Adrenal gland (tissue), 9 donors: ENCODE measurements at regions not wholly inside any gene's neighbourhood (a gene's known extent, or its start where the extent isn't known, plus 50 kb on each side); places are given as distances from the start of the nearest gene placed in this dataset.

Experiments
- DNase-seq, 7 donors: peaks; one replicate each; pipeline ENCODE4 v3.0.0-alpha.2; 2019 to 2020
- H3K27ac ChIP-seq, 5 donors: fragments of 200-600 bp; sonication (generic) in 4 of 5; 1 replicate in 3 of 5; 2 replicates in 2 of 5; pipeline versions ENCODE4 v1.5.1 to v1.8.0; 2016 to 2020; ENCODE audit warnings: mild to moderate bottlenecking in 1 of 5
- H3K27me3 ChIP-seq: fragments of 200-600 bp; 2 replicates; pipeline ENCODE4 v1.8.0; 2021
- H3K36me3 ChIP-seq, 2 donors: fragments of 200-600 bp; replicated peaks in 1 of 2; 1 replicate in 1 of 2; 2 replicates in 1 of 2; pipeline versions ENCODE4 v1.5.1 to v1.8.0; 2018 to 2022
- H3K4me1 ChIP-seq, 2 donors: fragments of 200-600 bp; replicated peaks in 1 of 2; 1 replicate in 1 of 2; 2 replicates in 1 of 2; pipeline versions ENCODE4 v1.5.1 to v1.8.0; 2018 to 2021
- H3K4me3 ChIP-seq, 4 donors: fragments of 200-600 bp; sonication (generic) in 3 of 4; one replicate each; pipeline ENCODE4 v1.5.1; 2016 to 2018
- H3K9me3 ChIP-seq, 3 donors: fragments of 200-600 bp; sonication (generic) in 1 of 3; replicated peaks in 1 of 3; 1 replicate in 2 of 3; 2 replicates in 1 of 3; pipeline versions ENCODE4 v1.5.1 to v1.8.0; 2016 to 2021
- CTCF ChIP-seq, 6 experiments: fragments of 450-650 bp in 4 of 6; fragments of 200-600 bp in 2 of 6; sonication (generic) in 1 of 6; IDR thresholded peaks; 1 replicate in 5 of 6; 2 replicates in 1 of 6; pipeline versions ENCODE4 v1.5.1 to v1.8.0; 2016 to 2021; ENCODE audit warnings: antibody characterized with exemption in 6 of 6, mild to moderate bottlenecking in 2 of 6, moderate library complexity in 1 of 6
- POLR2A ChIP-seq, 2 donors: fragments of 450-650 bp; IDR thresholded peaks; one replicate each; pipeline ENCODE4 v1.6.1; 2017; ENCODE audit warnings: antibody characterized with exemption in 2 of 2, mild to moderate bottlenecking in 2 of 2, moderate library complexity in 1 of 2
- WGBS, 4 donors: extraction: QIAGEN DNeasy Blood & Tissue Kit in 2 of 4; methylation state at CpG; one replicate each; pipeline versions ENCODE4 v1.1.5 to v1.1.7; 2013 to 2017; 5-methylcytosine and 5-hydroxymethylcytosine counted together
- intact Hi-C, 2 donors: fragments of 100-400 bp; cut with DNase I; formaldehyde crosslinking; loops; one replicate each; pipeline versions ENCODE4 v1.14.1 to v1.15.0; 2022 to 2023
- donor health status: healthy with polysubstance abuse.
- donor health status: Bipolar disorder and iron deficiency.
- donor health status: DM: yes; HTN: yes; CAD: no.
- donor health status: DM: no; HTN: no; CAD: no.
- donor health status: DM: no; HTN: no; CAD: no.

GRCh38 chr1:56284928-56285327 lies 294.4 kb downstream of the PLPP3 start:
- no peak for DNase-seq
- Histone ChIP-seq H3K27ac (peak overlapping the region in 1 of 5 donors; percentile 7), H3K4me3 (no peak overlapping the region), H3K27me3 (no peaks in the 10 kb centered on the region), H3K4me1 (no peaks in the 10 kb centered on the region), H3K36me3 (no peaks in the 10 kb centered on the region), H3K9me3 (no peaks in the 10 kb centered on the region)
- WGBS, 4 donors = 58 to 68% (median 64%) methylated on average over 3 of the region's 3 CpGs
- intact Hi-C loops = no loop called here
- no peak for TF ChIP-seq CTCF (IDR thresholded peaks at IDR 0.05)
- no peak for TF ChIP-seq POLR2A (IDR thresholded peaks at IDR 0.05)

DNA sequence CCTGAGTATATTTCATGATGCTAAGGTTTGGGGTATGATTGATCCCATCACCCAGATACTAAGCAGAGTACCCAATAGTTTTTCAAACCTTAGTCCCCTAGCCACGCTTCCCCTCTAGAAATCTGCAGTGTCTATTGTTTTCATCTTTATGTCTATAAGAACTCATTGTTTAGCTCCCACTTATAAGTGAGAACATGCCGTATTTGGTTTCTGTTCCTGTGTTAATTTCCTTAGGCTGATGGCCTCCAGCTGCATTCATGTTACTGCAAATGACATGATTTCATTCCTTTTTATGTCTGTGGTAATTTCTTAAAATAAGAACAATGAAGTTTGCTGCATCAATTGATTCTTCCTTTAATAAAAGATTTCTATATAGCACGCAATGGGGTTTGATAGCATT lies 301.3 kb downstream of the PLPP3 start:
- Histone ChIP-seq H3K4me1 (no peaks in the 10 kb centered on the region), H3K27me3 (no peaks in the 10 kb centered on the region), H3K27ac (no peak overlapping the region), H3K36me3 (no peaks in the 10 kb centered on the region), H3K9me3 (no peaks in the 10 kb centered on the region), H3K4me3 (no peak overlapping the region)
- intact Hi-C loops = no loop called here
- WGBS, 4 donors = 80 to 88% (median 87%) methylated on average over 3 of the region's 3 CpGs
- no peak for DNase-seq
- TF ChIP-seq POLR2A (IDR thresholded peaks at IDR 0.05) (no peak), CTCF (IDR thresholded peaks at IDR 0.05) (no peak)

DNA sequence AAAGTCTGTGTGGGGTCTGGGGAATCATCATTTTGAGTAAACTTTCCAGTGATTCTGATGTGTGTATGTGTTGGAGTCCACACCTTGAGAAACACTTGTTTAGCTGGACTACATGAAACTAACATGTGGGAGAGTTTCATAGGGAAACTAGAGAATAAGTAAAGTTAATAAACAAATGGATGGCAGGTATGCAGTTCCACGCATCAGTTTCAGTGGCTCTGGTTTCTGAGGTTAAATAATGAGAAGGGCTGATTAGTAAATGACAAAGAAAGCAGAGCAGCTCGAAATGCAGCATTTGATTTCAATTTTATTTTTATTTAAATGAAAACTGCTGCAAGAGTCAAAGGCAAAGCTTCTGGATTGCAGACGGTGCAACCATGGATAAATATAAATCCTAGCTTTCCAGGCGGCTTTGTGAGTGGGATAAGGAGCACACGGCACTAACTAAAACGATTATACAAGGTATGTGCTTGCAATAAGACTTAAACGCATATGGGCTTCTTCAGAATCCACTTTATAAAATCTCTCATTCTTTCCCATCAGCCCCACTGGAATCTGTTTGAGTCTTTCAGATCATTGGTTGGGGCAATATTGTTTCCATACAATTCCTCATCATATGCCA lies 310.7 kb downstream of the PLPP3 start:
- Histone ChIP-seq H3K27me3 (no peaks in the 10 kb centered on the region), H3K36me3 (no peaks in the 10 kb centered on the region), H3K9me3 (no peaks in the 10 kb centered on the region), H3K4me1 (no peaks in the 10 kb centered on the region), H3K4me3 (no peak overlapping the region), H3K27ac (no peak overlapping the region)
- intact Hi-C loops = no loop called here
- WGBS, 4 donors = 78 to 90% (median 81%) methylated on average over 7 of the region's 7 CpGs
- no peak for DNase-seq
- TF ChIP-seq POLR2A (IDR thresholded peaks at IDR 0.05) (no peak), CTCF (IDR thresholded peaks at IDR 0.05) (no peak)

DNA sequence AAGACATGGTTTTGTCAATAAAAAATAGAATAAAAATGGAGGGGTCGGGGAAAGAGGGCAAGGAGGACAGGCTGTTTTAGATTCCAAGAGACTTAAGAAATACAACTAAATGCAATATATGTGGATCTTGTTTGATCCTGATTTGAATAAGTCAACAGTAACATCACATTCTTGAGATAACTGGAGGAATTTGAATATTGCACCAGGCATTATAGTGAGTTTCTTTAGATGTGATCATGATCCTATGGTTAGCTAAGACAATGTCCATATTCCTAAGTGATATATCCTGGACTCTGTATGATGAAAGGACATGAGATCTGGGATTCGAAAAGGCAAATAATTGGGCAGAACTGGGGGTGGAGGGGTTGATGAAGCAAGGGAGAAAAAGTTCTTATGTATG lies 311.8 kb downstream of the PLPP3 start:
- DNase-seq = no peak
- intact Hi-C loops = no loop called here
- 72 to 86% (median 74%) methylated on average over 2 of the region's 2 CpGs for WGBS, 4 donors
- TF ChIP-seq POLR2A (IDR thresholded peaks at IDR 0.05) (no peak), CTCF (IDR thresholded peaks at IDR 0.05) (no peak)
- no peaks in the 10 kb centered on the region for H3K27me3 ChIP-seq
- H3K4me1 ChIP-seq = no peaks in the 10 kb centered on the region
- no peaks in the 10 kb centered on the region for H3K36me3 ChIP-seq
- H3K4me3 ChIP-seq = no peak overlapping the region
- H3K9me3 ChIP-seq = no peaks in the 10 kb centered on the region
- no peak overlapping the region for H3K27ac ChIP-seq
